SW480 (cell line): ENCODE measurements at regions not wholly inside any gene's neighbourhood (a gene's known extent, or its start where the extent isn't known, plus 50 kb on each side); places are given as distances from the start of the nearest gene placed in this dataset.
"Not testable (repeated sequence)": the region's sequence is repeated elsewhere in the genome, so short reads cannot be mapped to it uniquely, and the experiment has no call there.

Experiments
- DNase-seq: peaks from one replicate; pipeline ENCODE4 v3.0.0-alpha.2; 2016; ENCODE audit warnings: low spot score

DNA sequence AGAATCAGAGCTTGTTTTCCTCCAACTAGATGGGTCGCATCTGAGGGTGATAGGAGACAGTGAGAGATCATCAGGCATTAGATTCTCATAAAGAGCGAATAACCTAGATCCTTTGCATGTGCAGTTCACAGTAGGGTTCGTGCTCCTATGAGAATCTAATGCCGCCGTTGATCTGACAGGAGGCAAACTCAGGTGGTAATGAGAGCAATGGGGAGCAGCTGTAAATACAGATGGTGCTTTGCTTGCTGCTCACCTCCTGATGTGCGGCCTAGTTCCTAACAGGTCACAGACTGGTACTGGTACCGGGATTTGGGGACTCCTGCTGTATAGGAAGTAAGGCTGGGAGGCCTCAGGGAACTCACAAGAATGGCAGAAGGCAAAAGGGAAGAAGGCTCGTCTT is 276.5 kb downstream of the FAT4 start:
- DNase-seq = no peak

GRCh38 chr4:125594056-125594602 is 279.4 kb downstream of the FAT4 start:
- no peak for DNase-seq

DNA sequence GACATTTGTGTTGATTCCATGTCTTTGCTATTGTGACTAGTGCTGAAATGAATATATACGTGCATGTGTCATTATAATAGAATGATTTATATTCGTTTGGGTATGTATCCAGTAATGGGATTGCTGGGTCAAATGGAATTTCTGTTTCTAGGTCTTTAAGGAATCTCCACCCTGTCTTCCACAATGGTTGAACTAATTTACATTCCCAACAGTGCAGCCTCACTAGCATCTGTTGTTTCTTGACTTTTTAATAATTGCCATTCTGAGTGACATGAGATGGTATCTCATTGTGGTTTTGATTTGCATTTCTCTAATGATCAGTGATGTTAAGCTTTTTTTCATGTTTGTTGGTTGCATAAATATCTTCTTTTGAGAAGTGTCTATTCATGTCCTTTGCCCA is 291.2 kb downstream of the FAT4 start:
- DNase-seq = not testable (repeated sequence)

GRCh38 chr4:125620066-125620860 is 305.5 kb downstream of the FAT4 start:
- DNase-seq = no peak

DNA sequence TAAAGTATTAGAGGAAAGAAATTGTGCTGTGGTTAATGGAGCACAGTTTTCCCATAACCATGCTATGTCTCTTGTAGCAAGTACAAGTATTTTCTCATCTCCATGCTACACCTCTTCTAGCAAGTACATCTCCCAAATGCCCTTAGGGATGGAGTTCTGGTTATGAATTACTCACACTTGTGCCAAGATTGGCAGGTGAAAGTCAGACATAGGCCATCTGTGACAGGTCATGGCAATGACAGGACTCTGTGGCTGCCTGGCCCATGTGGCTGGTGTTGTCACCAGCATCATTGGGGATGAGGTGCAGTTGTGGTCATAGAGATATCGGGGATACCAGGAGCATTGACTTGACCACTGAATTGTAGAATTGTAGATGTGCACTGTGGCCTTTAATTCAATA is 310.2 kb downstream of the FAT4 start:
- no peak for DNase-seq

DNA sequence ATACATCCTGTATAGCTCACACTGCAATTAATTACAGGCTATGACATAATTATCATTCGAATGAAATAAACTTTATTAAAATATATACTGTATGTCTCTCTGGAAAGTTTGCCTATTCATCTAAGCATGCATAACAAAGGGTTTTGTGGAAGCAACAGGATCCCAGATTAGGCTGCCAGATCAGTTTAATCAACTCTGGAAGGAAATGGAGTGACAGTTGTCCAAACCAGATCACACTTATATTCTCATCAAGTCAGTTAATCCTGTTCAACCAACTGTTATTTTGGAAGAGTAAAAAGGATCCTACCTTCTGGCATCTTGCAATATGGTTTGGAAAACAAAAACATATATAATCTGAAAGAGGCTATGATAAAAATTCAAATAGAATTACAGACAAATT is 312.2 kb downstream of the FAT4 start:
- DNase-seq = no peak

- DNase-seq = no peak
Observed at GRCh38 chr4:125639182-125639621, 324.4 kb downstream of the FAT4 start.

DNA sequence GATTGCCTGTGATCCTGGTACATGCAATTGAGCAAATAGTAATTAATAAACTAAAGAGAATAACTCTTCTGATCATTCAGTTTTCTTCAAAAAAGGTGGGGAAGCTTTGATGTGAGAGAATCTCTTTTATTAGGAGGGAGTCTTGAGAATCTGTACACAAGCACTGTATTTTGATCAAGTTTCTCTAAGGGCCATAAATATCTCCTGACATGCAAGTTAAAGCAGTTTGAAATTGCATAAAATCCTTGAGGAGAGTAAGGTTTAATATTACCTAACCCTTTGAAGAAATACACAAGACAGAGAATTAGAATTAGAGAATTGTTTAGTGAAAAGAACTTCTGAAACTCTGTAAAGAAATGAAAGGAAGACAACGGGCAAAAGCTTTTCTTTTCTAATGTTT is 326.9 kb downstream of the FAT4 start:
- DNase-seq = no peak

- DNase-seq = no peak
Observed at GRCh38 chr4:125642645-125643044, 327.9 kb downstream of the FAT4 start.

DNA sequence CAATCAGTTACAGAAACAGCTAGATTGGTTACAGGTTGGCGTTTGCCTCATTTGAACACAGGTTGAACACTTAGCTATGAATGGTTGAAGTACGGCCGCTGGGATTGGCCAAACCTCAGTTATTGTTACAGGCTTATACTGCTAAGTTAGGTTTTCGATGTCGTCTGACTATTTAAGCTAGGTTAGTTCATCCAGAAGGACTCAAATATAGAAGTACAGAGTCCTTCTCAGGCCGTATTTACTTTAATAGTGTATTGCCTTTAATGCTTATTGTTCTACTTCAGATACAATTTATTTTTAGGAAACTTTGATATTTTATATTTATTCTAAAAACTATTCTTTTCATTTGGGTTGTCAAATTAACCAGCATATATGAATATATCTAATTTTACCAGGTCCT is 334.7 kb downstream of the FAT4 start:
- no peak for DNase-seq

DNA sequence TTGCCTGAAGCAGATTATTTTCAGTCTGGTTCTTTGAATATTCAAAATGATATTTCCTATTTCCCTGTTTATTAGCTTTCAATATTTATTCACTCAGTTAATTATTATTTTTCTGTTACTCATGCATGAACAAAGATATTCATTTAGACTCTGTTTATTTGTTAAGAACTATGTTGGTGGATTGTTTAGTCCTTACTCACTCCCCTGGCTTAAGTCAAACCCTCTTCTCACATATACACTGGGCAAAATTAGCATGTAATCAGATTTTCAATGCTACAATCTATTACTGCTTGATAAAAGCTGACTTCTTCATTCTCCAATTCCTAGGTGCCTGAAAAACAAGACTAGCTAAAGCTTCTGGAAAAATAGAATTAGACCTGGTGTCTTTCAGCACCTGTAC is 335.8 kb downstream of the FAT4 start:
- DNase-seq = no peak

GRCh38 chr4:125651707-125652357 is 337.1 kb downstream of the FAT4 start:
- DNase-seq = not testable (repeated sequence)

DNA sequence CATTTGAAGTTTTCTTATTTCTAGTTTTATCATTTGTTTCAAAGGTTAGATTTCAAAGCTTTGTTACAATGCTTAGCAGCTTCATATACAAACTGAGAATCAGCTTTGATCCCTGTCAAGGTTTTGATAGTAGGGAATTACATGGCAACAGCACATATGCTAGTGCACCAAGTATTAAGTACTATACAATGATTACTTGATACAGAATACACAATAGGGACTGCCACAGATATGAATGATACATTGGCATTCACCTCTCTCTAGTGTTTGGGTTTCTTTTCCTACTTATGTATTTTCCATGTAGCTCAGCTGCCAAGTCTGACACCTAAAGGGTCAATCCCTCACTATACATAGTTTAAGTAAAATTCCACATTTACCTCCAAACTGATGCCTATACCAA is 344.0 kb downstream of the FAT4 start:
- no peak for DNase-seq

DNA sequence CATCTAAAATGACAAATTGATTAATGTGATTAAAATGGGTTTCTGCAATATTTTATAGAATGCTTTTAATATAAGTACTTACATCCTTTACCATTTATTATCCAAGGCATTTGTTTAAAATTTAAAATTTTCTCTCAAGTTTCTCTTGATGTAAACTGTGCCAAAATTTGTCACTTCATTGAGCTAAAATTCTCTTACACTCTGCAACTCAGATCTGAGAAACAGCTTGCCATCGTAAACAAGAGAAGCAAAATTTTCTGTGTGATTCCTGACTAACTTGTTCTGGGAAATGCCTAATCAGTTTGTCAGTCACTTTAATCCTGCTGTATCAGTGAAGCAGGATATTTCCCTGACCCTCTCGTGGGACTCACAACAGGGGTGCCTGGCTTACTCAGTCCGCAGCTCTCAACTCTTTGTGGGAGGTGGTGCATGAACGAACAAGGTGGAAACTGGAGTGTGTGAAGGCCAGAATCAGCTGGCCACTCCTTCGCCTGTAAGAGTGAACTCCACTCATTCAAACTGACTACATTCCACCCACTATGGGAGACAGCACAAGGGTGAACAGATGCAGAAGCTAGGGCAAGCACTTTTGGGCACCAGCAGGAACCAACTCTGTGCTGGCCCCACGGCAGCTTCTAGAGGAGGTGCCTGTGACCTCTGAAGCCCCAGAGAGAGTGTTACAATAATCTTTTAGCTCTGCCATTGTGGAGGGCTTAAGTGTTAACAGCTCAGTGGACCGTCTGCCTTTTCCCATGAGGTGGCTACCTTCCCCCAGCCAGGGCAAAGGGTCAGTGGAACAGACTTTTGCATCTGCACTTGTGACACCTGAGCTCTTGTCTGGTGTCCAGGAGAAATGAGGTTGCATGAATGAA is 349.4 kb downstream of the FAT4 start:
- no peak for DNase-seq

- DNase-seq = no peak
Observed at GRCh38 chr4:125666635-125667034, 351.9 kb downstream of the FAT4 start.

GRCh38 chr4:125676156-125676555 is 361.4 kb downstream of the FAT4 start:
- DNase-seq = no peak

DNA sequence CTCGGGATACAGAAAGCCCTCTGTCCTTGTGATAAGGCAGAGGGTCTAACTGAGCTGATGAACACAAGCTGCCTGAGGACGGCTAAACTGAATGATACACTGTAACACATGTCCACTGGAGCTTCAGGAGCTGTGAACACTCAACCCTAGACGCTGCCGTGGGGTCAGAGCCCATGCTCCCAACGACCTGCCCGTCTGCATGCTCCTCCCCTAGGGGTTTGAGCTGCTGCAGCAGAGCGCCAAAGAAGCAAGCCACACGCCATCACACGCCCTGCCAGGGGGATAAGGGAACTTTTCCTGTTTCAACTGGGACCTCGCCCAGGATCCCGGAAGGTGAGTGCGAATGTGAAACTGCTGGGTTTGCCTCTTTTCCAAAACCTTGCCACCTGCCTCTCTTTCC is 361.8 kb downstream of the FAT4 start:
- no peak for DNase-seq

- no peak for DNase-seq
Observed at GRCh38 chr4:125677665-125678307, 363.0 kb downstream of the FAT4 start.

GRCh38 chr4:125679989-125680388 is 365.2 kb downstream of the FAT4 start:
- no peak for DNase-seq

DNA sequence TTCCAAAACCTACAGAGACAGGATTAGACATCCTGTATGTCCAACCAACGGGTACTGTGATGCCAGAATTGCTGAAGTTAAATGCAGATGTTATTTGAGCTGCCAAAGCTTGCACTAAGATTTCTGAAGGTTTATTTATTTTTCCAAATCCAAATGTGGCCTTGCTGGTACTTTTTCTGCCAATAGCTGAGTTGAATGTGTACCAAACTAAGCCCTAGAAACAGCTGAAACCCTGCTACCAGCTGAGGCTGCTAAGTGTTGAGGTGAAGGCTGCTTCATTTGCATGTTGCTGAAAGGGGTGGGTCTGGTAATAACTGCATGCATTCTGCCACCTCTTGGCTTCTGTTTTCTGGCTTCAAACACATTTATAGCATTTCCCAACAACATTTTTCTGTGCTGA is 366.5 kb downstream of the FAT4 start:
- no peak for DNase-seq

DNA sequence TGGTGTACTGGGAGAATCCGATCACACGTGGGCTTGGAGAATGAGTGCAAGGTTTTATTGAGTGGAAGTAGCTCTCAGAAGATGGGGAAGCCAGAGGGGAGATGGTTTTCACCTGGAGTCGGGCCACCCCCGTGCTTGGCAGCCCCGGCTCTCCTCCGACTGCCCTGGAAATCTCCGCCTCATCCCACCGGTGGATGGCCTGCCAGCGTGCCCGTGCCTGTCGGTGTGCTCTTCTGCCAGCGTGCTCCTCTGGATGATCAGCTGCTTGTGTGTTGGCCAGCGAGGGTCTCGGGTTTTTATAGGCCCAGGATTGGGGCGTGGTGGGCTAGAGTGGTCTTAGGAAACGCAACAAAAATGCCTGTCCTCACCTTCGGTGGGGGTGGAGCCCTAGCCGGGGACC is 368.0 kb downstream of the FAT4 start:
- DNase-seq = no peak

DNA sequence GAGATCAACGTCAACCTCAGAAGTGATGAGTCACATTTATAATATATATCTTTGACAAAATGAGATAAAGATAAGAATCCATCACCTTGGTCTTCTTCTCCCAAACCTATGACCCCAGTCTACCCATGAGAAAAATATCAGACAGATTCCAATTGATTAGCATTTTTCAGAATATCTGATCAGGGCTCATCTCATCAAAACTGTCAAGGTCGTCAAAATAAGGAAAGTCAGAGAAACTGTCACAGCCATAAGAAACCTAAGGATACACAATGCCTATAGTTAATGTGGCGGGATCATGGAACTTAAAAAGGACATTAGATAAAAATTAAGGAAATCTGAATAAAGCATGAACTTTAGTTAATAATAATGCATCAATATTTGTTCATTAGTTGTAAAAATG is 374.1 kb downstream of the FAT4 start:
- DNase-seq = no peak
